ENCODE measurements at regions not wholly inside any gene's neighbourhood (a gene's known extent, or its start where the extent isn't known, plus 50 kb on each side); places are given as distances from the start of the nearest gene placed in this dataset.

GRCh38 chr15:98556321-98556720 is 92.0 kb upstream of the IGF1R start:
- H3F3A ChIP-seq (ENCODE audit: low read depth): no peaks in the 10 kb centered on the region
- H3K27me3 ChIP-seq (ENCODE audit: insufficient read depth, low read length, poor library complexity, severe bottlenecking): no peaks in the 10 kb centered on the region
- H3K4me1 ChIP-seq (ENCODE audit: insufficient read depth, low read length, poor library complexity, severe bottlenecking): no peaks in the 10 kb centered on the region
- no peak overlapping the region for H3K9ac ChIP-seq (ENCODE audit: low read depth, low read length, poor library complexity, severe bottlenecking)
- no peaks in the 10 kb centered on the region for H4K20me1 ChIP-seq (ENCODE audit: insufficient read depth, low read length, poor library complexity, severe bottlenecking)
- H3K9me2 ChIP-seq (replicated peaks; ENCODE audit: low read depth, low read length): no peaks in the 10 kb centered on the region
- no peak overlapping the region for H3K4me2 ChIP-seq (ENCODE audit: low read depth, low read length, poor library complexity, severe bottlenecking)
- no peak overlapping the region for H3K4me3 ChIP-seq (ENCODE audit: low read length, poor library complexity, severe bottlenecking)
- H3K36me3 ChIP-seq (ENCODE audit: insufficient read depth, low read length): no peaks in the 10 kb centered on the region
- H2AFZ ChIP-seq (ENCODE audit: low read length): no peak overlapping the region
- H3K9me3 ChIP-seq (ENCODE audit: insufficient read depth, low read depth, low read length): no peaks in the 10 kb centered on the region
- H3K79me2 ChIP-seq (ENCODE audit: insufficient read depth, low read length): no peaks in the 10 kb centered on the region
- TF ChIP-seq EZH2phosphoT487 (IDR thresholded peaks at IDR 0.05; ENCODE audit: borderline replicate concordance) (no peak), CTCF (conservative IDR thresholded peaks at IDR 0.05; ENCODE audit: low read length) (no peak)

GRCh38 chr15:98560338-98560737 is 88.0 kb upstream of the IGF1R start:
- Histone ChIP-seq H3K4me2 (ENCODE audit: low read depth, low read length, poor library complexity, severe bottlenecking) (no peak overlapping the region), H3K27me3 (ENCODE audit: insufficient read depth, low read length, poor library complexity, severe bottlenecking) (no peaks in the 10 kb centered on the region), H4K20me1 (ENCODE audit: insufficient read depth, low read length, poor library complexity, severe bottlenecking) (no peaks in the 10 kb centered on the region), H2AFZ (ENCODE audit: low read length) (no peak overlapping the region), H3F3A (ENCODE audit: low read depth) (no peaks in the 10 kb centered on the region), H3K9me2 (replicated peaks; ENCODE audit: low read depth, low read length) (no peaks in the 10 kb centered on the region), H3K36me3 (ENCODE audit: insufficient read depth, low read length) (no peaks in the 10 kb centered on the region), H3K79me2 (ENCODE audit: insufficient read depth, low read length) (no peaks in the 10 kb centered on the region), H3K9me3 (ENCODE audit: insufficient read depth, low read depth, low read length) (no peaks in the 10 kb centered on the region), H3K4me3 (ENCODE audit: low read length, poor library complexity, severe bottlenecking) (no peak overlapping the region), H3K9ac (ENCODE audit: low read depth, low read length, poor library complexity, severe bottlenecking) (no peak overlapping the region), H3K4me1 (ENCODE audit: insufficient read depth, low read length, poor library complexity, severe bottlenecking) (no peaks in the 10 kb centered on the region)
- TF ChIP-seq EZH2phosphoT487 (IDR thresholded peaks at IDR 0.05; ENCODE audit: borderline replicate concordance) (no peak), CTCF (conservative IDR thresholded peaks at IDR 0.05; ENCODE audit: low read length) (no peak)

GRCh38 chr15:98561169-98561941 is 87.0 kb upstream of the IGF1R start:
- H2AFZ ChIP-seq (ENCODE audit: low read length): no peak overlapping the region
- no peaks in the 10 kb centered on the region for H3F3A ChIP-seq (ENCODE audit: low read depth)
- H4K20me1 ChIP-seq (ENCODE audit: insufficient read depth, low read length, poor library complexity, severe bottlenecking): no peaks in the 10 kb centered on the region
- H3K9me3 ChIP-seq (ENCODE audit: insufficient read depth, low read depth, low read length): no peaks in the 10 kb centered on the region
- no peaks in the 10 kb centered on the region for H3K36me3 ChIP-seq (ENCODE audit: insufficient read depth, low read length)
- no peak overlapping the region for H3K4me3 ChIP-seq (ENCODE audit: low read length, poor library complexity, severe bottlenecking)
- H3K4me1 ChIP-seq (ENCODE audit: insufficient read depth, low read length, poor library complexity, severe bottlenecking): no peaks in the 10 kb centered on the region
- no peaks in the 10 kb centered on the region for H3K9me2 ChIP-seq (replicated peaks; ENCODE audit: low read depth, low read length)
- no peaks in the 10 kb centered on the region for H3K27me3 ChIP-seq (ENCODE audit: insufficient read depth, low read length, poor library complexity, severe bottlenecking)
- TF ChIP-seq EZH2phosphoT487 (IDR thresholded peaks at IDR 0.05; ENCODE audit: borderline replicate concordance) (no peak), CTCF (conservative IDR thresholded peaks at IDR 0.05; ENCODE audit: low read length) (no peak)
- H3K9ac ChIP-seq (ENCODE audit: low read depth, low read length, poor library complexity, severe bottlenecking): no peak overlapping the region
- H3K79me2 ChIP-seq (ENCODE audit: insufficient read depth, low read length): no peaks in the 10 kb centered on the region
- H3K4me2 ChIP-seq (ENCODE audit: low read depth, low read length, poor library complexity, severe bottlenecking): no peak overlapping the region

Data from Loucy (cell line).